ENCODE measurements at regions not wholly inside any gene's neighbourhood (a gene's known extent, or its start where the extent isn't known, plus 50 kb on each side); places are given as distances from the start of the nearest gene placed in this dataset.

DNA sequence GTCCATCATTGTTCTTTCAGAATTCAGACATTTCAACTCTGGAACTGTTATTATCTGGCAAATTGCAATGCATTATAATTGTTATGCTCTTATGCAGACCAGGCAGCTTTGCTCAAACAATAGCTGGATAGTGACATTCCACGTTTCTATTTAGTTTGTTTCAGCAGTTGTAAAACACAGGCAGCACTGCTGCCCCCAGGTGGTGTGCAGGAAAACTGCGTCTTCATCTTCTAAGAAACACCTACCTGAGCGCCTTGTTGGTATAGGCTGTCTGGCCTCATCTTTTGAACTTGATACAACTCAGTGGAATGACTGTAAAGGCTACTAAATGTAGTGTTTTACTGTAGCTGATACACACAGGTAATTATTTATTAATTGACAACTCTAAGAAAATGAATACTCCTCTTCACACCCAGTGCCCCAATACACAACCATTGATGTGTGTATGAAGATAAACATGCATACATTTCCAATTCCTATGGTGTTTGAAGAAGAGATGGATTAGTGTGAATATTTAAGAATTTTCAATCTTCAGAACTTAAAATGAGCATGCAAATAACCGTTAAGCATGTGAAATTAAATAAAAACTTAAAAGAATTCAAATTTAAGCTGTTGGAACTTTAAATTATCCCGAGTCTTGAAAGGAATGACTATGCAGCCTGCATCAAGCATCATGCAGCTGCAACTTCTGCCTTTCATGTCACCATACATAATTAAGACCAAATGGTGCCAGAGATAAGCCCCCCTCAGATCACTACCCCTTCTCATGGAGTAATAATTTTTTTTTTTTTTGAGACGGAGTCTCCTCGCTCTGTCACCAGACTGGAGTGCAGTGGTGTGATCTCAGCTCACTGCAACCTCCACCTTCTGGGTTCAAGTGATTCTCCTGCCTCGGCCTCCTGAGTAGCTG lies 85.6 kb downstream of the CD8B2 start:
- peak; percentile 17 for DNase-seq (ENCODE audit: low read depth)

GRCh38 chr2:106573773-106574172 lies 86.6 kb downstream of the CD8B2 start:
- no peak for DNase-seq (ENCODE audit: low read depth)

- no peak for DNase-seq (ENCODE audit: low read depth)
Observed at GRCh38 chr2:106575955-106576354, 88.8 kb downstream of the CD8B2 start.

GRCh38 chr2:106577255-106577651 lies 90.1 kb downstream of the CD8B2 start:
- no peak for DNase-seq (ENCODE audit: low read depth)

GRCh38 chr2:106579750-106580197 lies 92.6 kb downstream of the CD8B2 start:
- DNase-seq (ENCODE audit: low read depth): no peak

GRCh38 chr2:106580241-106580640 lies 93.1 kb downstream of the CD8B2 start:
- no peak for DNase-seq (ENCODE audit: low read depth)

DNA sequence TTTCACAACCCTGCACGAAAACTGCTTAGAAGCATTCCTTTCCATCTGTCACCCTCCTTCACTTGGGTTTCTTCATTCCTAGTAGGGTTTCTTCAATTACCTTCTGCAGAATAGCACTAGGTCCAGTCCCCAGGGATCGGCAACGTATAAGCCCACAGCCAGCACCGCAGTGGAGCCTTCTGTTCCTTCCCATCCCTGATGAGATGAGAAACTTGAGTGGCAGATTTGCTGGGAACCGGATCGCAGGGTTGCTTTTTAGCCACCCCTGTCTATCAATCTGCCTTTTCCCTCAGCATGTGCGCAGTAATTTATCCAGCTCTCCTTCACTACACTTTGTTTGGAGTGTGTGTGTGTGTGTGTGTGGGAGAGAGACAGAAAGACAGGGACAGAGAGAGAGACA lies 94.2 kb downstream of the CD8B2 start:
- DNase-seq (ENCODE audit: low read depth): no peak

DNA sequence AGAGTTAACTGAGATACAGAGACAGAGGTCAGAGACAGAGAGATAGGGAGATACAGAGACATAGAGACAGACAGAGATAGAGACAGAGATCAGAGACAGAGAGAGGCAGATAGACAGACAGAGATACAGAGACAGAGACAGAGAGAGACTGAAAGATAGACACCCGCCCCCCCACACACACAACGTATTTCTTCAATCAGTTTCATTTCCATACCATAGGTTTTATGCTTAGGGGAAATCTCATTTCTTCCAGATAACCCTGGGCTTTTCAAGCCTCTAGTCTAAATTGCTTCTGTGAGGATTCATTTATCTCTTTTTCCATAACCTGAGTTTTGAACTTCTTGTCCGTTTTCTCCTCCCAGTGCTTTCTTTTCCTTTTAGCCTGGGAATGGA lies 94.6 kb downstream of the CD8B2 start:
- DNase-seq (ENCODE audit: low read depth): no peak

GRCh38 chr2:106582148-106583143 lies 95.3 kb downstream of the CD8B2 start:
- peak; percentile 64 for DNase-seq (ENCODE audit: low read depth)

DNA sequence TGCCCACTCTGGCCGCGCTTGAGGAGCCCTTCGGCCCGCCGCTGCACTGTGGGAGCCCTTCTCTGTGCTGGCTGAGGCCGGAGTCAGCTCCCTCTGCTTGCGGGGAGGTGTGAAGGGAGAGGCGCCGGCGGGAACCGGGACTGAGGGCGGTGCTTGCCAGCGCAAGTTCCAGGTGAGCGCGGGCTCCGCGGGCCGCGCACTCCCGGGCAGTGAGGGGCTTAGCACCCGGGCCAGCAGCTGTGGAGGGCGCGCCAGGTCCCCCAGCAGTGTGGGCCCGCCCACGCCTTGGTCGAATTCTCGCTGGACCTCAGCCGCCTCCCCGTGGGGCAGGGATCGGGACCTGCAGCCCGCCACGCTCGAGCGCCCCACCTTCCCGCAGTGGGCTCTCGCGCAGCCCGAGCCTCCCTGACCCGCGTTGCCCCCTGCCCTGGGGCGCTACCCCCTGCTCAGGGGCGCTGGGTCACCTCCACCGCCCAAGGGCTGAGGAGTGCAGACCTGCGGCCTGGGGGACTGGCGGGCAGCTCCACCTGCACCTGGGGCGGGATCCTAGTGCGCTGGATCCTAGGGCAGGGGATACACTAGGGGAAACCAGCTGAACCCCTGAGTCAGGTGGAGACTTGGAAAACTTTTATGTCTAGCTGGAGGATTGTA lies 97.3 kb downstream of the CD8B2 start:
- DNase-seq (ENCODE audit: low read depth): no peak

GRCh38 chr2:106596844-106597243 lies 109.7 kb downstream of the CD8B2 start:
- DNase-seq (ENCODE audit: low read depth): no peak

DNA sequence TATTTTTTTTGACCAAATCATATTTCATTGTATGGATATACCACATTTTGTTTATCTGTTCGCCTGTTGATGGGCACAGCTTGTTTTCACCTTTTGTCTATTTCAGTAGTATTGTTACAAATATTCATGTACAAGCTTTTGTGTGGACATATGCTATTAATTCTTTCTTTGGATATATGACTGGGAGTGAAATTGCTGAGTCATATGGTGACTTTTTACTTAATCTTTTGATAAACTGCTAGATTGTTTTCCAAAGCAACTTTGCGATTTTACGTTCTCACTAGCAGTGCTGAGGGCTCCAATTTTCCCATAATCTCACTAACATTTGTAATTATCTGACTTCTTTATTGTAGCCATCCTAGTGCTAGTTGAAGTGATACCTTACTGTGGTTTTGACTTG lies 112.4 kb downstream of the CD8B2 start:
- DNase-seq (ENCODE audit: low read depth): no peak

DNA sequence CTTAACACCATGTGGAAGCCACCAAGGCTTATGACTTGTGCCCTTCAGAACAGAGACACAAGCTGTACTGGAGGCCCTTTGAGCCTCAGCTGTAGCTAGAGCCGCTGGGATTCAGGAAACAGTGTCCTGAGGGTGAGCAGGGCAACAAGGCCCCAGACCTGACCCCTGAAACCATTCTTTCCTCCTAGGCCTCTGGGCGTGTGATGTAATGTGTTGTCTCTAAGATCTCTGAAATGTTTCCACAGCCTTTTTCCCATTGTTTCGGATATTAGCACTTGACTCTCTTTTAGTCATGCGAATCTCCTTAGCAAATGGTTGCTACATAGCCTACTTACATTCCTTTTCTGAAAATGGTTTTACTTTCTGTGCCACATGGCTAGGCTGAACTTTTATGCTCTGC lies 114.9 kb downstream of the CD8B2 start:
- DNase-seq (ENCODE audit: low read depth): no peak

DNA sequence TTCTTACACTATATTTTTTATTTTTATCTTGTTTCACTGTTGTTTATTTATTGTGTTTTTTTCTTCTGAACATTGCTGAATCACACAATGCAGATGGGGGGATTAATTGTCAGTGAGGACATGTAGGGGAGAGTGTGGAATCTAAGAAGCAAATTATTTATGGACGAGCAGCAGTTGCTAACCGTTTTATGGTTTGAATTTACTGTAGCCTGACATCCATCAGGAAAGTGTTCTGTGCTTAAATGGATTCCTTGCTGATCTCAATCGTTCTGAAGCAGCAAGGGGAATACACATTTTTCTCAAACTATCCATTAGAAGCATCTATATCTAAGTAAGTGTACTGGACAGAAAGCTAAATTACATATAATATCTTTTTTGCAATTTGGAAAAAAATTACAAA lies 119.5 kb downstream of the CD8B2 start:
- DNase-seq (ENCODE audit: low read depth): no peak

DNA sequence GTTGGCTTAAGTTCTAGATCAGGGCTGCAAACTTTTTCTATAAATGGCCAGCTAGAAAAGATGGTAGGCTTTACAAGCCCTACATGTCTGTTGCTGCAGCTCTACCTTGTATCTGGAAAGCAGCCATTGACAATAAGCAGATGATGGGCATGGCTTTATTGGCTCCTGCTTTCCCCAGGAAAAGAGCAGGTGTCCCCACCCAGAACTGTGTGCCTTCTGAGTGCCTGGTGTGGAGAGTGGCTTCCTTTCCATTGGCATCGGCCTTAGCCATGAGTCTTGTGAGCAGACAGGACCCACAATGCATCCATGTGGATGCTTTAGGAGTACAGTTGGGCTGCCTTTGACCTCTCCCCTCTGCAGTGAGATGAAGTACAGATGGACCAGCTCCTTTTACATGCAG lies 120.2 kb downstream of the CD8B2 start:
- no peak for DNase-seq (ENCODE audit: low read depth)

DNA sequence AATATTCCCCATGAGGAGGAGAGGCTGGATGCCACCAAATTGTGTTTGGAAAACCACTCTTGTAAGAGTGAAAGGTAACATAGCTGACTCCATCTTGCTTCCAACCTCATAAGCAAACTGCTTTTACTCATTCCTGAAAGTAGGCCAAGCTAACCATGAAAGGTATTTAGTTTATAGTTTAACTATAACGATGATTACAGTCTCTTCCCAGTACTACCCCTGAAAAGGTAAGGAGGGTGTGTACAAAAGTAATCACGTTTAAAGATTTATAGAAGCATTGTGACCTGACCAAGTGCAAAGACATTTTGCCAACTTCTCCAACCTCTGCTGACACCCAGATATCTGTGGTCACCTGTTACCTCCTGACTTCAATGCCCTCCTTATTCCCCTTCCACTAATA lies 122.6 kb downstream of the CD8B2 start:
- DNase-seq (ENCODE audit: low read depth): no peak

DNA sequence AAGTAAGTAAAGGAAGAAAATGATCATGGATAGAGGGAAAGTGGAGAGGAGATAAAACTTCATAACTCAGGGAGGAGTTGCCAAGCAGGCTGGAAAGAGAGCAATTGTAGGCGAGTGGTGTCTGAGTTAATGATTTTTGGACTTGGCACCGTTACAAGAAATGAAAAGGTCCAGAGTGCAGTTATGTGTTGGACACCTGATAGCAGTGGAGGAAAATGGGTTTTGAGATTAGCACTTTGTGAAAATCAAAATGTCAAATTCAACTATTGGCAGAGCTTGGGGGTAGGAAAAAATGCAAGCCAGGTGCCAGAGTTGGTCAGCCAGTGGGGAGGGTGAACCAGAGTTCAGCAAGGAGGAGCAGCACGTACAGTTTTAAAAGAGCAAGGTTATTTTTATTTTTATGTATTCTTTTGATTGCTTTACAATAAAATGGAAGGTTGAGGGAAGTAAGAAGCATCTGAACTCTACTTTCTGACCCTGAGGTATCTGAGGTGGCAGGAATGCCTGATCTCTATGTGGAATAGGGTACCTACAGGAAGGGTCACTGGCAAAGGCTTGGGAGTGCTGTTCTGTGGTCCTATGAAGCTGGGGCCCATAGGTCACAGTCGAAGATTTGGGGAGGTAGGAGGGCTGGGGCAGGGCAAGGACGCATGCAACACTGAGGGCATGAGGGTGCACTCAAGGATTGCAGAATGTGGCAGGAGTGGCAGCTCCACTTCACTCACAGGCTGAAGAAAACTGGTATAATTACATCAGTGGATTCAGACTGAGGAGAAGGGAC lies 127.5 kb downstream of the CD8B2 start:
- no peak for DNase-seq (ENCODE audit: low read depth)

DNA sequence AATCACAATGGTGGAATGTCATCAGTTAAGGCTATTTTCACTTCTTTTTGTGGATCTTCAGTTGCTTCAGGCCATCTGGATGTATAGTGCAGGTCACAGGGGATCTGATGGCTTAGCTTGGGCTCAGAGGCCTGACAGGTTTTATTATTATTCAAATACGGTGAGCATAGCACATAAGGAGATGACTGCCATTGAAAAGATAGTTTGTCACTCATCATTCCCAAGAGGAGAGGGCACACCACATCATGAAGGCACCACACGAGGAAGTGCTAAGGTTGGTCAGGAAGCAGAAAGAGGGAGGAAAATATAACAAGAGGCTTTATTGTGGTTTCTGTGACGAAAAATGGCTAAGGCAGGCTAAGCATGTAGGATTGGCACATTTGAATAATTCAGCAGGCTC lies 131.4 kb downstream of the CD8B2 start:
- DNase-seq (ENCODE audit: low read depth): no peak

- DNase-seq (ENCODE audit: low read depth): no peak
Observed at GRCh38 chr2:106623456-106623855, 136.3 kb downstream of the CD8B2 start.

- no peak for DNase-seq (ENCODE audit: low read depth)
Observed at GRCh38 chr2:106624787-106625380, 137.7 kb downstream of the CD8B2 start.
